ENCODE measurements at regions not wholly inside any gene's neighbourhood (a gene's known extent, or its start where the extent isn't known, plus 50 kb on each side); places are given as distances from the start of the nearest gene placed in this dataset.

- TF ChIP-seq REST (IDR thresholded peaks at IDR 0.05; ENCODE audit: insufficient read depth in 1 of 2, low read depth in 2 of 2, low read length in 2 of 2) = no peak
- no peak for TF ChIP-seq SIN3A (IDR thresholded peaks at IDR 0.05; ENCODE audit: borderline replicate concordance, insufficient read depth, low read length)
- no peak for TF ChIP-seq TAF1 (IDR thresholded peaks at IDR 0.05; ENCODE audit: borderline replicate concordance, insufficient read depth, low read length)
- no peak for TF ChIP-seq FOXP2 (optimal IDR thresholded peaks at IDR 0.05; ENCODE audit: borderline replicate concordance, extremely low read depth, extremely low read length, insufficient read depth)
- TF ChIP-seq POLR2AphosphoS5 (IDR thresholded peaks at IDR 0.05; ENCODE audit: low read depth, low read length) = no peak
Observed at GRCh38 chr13:33554919-33555791, 262.8 kb upstream of the RFC3 start.

GRCh38 chr13:33556828-33557227 is 261.1 kb upstream of the RFC3 start:
- TF ChIP-seq TAF1 (IDR thresholded peaks at IDR 0.05; ENCODE audit: borderline replicate concordance, insufficient read depth, low read length) = no peak
- TF ChIP-seq REST (IDR thresholded peaks at IDR 0.05; ENCODE audit: insufficient read depth in 1 of 2, low read depth in 2 of 2, low read length in 2 of 2) = no peak
- TF ChIP-seq FOXP2 (optimal IDR thresholded peaks at IDR 0.05; ENCODE audit: borderline replicate concordance, extremely low read depth, extremely low read length, insufficient read depth) = no peak
- TF ChIP-seq POLR2AphosphoS5 (IDR thresholded peaks at IDR 0.05; ENCODE audit: low read depth, low read length) = no peak
- TF ChIP-seq SIN3A (IDR thresholded peaks at IDR 0.05; ENCODE audit: borderline replicate concordance, insufficient read depth, low read length) = no peak

- TF ChIP-seq REST (IDR thresholded peaks at IDR 0.05; ENCODE audit: insufficient read depth in 1 of 2, low read depth in 2 of 2, low read length in 2 of 2) = no peak
- no peak for TF ChIP-seq SIN3A (IDR thresholded peaks at IDR 0.05; ENCODE audit: borderline replicate concordance, insufficient read depth, low read length)
- TF ChIP-seq POLR2AphosphoS5 (IDR thresholded peaks at IDR 0.05; ENCODE audit: low read depth, low read length) = no peak
- TF ChIP-seq FOXP2 (optimal IDR thresholded peaks at IDR 0.05; ENCODE audit: borderline replicate concordance, extremely low read depth, extremely low read length, insufficient read depth) = no peak
- no peak for TF ChIP-seq TAF1 (IDR thresholded peaks at IDR 0.05; ENCODE audit: borderline replicate concordance, insufficient read depth, low read length)
Observed at GRCh38 chr13:33560726-33561125, 257.2 kb upstream of the RFC3 start.

- TF ChIP-seq POLR2AphosphoS5 (IDR thresholded peaks at IDR 0.05; ENCODE audit: low read depth, low read length) (no peak), REST (IDR thresholded peaks at IDR 0.05; ENCODE audit: insufficient read depth in 1 of 2, low read depth in 2 of 2, low read length in 2 of 2) (no peak), FOXP2 (optimal IDR thresholded peaks at IDR 0.05; ENCODE audit: borderline replicate concordance, extremely low read depth, extremely low read length, insufficient read depth) (no peak), TAF1 (IDR thresholded peaks at IDR 0.05; ENCODE audit: borderline replicate concordance, insufficient read depth, low read length) (no peak), SIN3A (IDR thresholded peaks at IDR 0.05; ENCODE audit: borderline replicate concordance, insufficient read depth, low read length) (no peak)
Observed at GRCh38 chr13:33561627-33562026, 256.3 kb upstream of the RFC3 start.
